Fibroblast of the aortic adventitia (primary cell): ENCODE measurements at regions not wholly inside any gene's neighbourhood (a gene's known extent, or its start where the extent isn't known, plus 50 kb on each side); places are given as distances from the start of the nearest gene placed in this dataset.

Experiments used
- DNase-seq: peaks from one replicate; pipeline ENCODE4 v3.0.0-alpha.2; 2010; ENCODE audit warnings: low read depth
- H3K4me3 ChIP-seq: 2 replicates; pipeline ENCODE4 v1.5.1; 2011; ENCODE audit warnings: low read depth, mild to moderate bottlenecking, control low read depth, low read length, moderate library complexity
- CTCF ChIP-seq: IDR thresholded peaks from 2 replicates; pipeline ENCODE4 v1.5.1; 2011; ENCODE audit warnings: mild to moderate bottlenecking, low read length, control low read depth, inconsistent platforms; ENCODE audit not compliant: insufficient read depth

DNA sequence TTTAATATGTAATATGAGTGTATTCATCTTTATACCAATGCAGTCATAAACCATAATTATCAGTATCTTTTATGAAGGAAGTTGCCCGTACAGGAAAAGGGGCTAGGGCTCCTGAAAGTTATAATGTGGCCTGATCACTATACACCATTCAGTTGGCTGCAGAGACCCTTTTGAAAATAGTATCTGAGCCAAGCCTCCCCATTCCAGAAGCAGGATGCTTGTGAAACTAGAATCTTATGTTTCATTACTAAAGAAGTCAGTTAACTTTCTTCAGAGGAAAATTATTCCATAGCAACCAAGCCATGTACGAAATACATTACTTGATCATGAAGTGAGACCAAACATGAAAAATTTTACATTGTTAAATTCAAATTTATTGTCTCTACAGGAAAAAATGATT, 251.5 kb upstream of the TCF21 start:
- no peak for TF ChIP-seq CTCF
- H3K4me3 ChIP-seq, result no peak overlapping the region
- DNase-seq, result no peak

DNA sequence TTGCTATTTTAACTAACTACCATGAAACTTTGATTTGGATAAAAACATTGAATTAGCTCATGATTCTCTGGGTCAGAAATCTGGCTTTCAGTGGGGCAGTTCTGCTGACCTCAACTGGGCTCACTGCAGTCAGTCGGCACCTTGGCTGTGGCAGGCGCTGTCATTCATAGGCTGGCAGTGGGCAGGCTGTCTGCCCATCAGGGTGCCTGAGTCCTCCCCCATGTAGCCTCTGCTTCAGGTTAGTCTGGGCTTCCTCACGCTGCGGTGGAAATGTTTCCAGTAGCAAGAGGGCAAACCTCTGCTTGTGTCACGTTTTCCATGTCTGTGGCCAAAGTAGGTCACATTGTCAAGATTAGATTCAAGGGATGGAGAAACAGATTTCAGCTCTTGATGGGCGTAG, 251.0 kb upstream of the TCF21 start:
- no peak for DNase-seq
- H3K4me3 ChIP-seq, result no peak overlapping the region
- TF ChIP-seq CTCF, result no peak

- TF ChIP-seq CTCF, result no peak
- H3K4me3 ChIP-seq, result no peak overlapping the region
- DNase-seq, result no peak
Measured at GRCh38 chr6:133641104-133641503, 247.8 kb upstream of the TCF21 start.

DNA sequence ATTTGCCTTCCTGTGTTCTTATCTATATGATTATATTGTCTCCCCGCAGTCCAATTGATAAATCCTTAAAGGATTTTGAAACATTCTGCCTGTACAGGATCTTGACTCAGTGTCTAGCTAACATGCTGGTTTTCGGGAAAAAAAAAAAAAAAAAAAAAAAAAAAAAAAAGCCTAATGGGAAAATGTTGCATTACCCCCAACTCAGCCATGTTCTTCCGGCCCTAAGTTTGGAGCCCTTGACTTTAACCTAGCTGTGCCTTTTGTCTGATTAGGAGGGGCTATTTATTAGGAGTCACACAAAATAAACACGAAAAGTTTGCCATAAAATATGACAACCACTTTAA, 244.4 kb upstream of the TCF21 start:
- no peak for DNase-seq
- no peak overlapping the region for H3K4me3 ChIP-seq
- no peak for TF ChIP-seq CTCF

GRCh38 chr6:133644892-133645619, 243.9 kb upstream of the TCF21 start:
- no peak overlapping the region for H3K4me3 ChIP-seq
- peak; percentile 64 for DNase-seq
- no peak for TF ChIP-seq CTCF

DNA sequence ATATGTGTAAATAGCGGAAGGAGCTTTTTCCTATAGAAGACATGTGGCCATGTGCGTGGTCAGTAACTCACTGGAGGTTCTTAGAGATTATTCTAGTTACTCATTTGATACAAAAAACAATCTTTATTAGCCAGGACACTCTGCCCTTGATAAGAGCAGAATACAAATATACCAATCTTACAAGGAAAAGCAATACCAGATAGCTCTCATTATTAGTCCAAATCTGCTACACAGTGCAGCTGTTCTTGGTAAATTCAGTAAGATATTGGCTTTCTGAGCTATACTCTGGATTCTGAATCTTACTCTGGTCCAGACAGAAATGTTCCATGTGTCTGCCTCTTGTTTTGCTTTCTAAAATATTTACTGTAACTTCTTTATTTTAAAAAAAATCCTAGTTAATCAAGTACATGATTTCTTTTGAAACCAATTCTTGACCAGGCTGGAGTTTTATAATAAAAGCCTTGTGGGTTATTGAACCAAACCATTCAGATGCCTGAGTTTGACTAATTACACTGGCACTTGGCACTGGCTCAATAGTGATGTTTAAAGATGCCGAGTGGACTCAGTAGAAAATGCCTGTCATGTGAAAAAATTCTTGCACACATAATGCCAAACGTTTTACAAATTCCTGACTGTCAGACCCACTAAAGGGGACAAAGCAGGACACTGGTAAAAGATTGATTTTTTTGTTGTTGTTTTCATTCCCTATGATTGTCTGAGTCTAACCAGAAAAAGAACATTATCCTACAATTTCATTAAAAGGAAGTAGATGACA, 242.8 kb upstream of the TCF21 start:
- peak; percentile 81 for DNase-seq
- no peak for TF ChIP-seq CTCF
- H3K4me3 ChIP-seq, result no peak overlapping the region
